Keratinocyte (primary cell): ENCODE measurements at regions not wholly inside any gene's neighbourhood (a gene's known extent, or its start where the extent isn't known, plus 50 kb on each side); places are given as distances from the start of the nearest gene placed in this dataset.

ENCODE experiments used
- DNase-seq: peaks from one replicate; pipeline ENCODE4 v3.0.0-alpha.2; 2011; ENCODE audit warnings: low read depth, missing footprints, low spot score
- FAIRE-seq: peaks from 2 replicates; lab custom pipeline; 2011; peaks lifted over from hg19 to GRCh38; lab: Jason Lieb, UNC
- H2AFZ ChIP-seq: 2 replicates; pipeline ENCODE4 v1.6.0; 2012; ENCODE audit warnings: low read length, control low read depth, inconsistent platforms; ENCODE audit not compliant: control insufficient read depth
- H3K27ac ChIP-seq: 2 replicates; pipeline ENCODE4 v1.5.1; 2011; ENCODE audit warnings: low read length; ENCODE audit not compliant: control insufficient read depth, insufficient read depth
- H3K27me3 ChIP-seq: 3 replicates; pipeline ENCODE4 v1.6.0; 2011; ENCODE audit warnings: low read length; ENCODE audit not compliant: control insufficient read depth, insufficient read depth; ENCODE audit errors: extremely low read depth
- H3K36me3 ChIP-seq, 2 experiments: 2 replicates in 1 of 2; 3 replicates in 1 of 2; pipeline ENCODE4 v1.5.1; 2011; ENCODE audit warnings: low read length in 2 of 2, mild to moderate bottlenecking in 1 of 2; ENCODE audit not compliant: control insufficient read depth in 2 of 2, insufficient read depth in 2 of 2; ENCODE audit errors: extremely low read depth in 1 of 2
- H3K4me1 ChIP-seq: 3 replicates; pipeline ENCODE4 v1.5.1; 2011; ENCODE audit warnings: low read length; ENCODE audit not compliant: control insufficient read depth, insufficient read depth; ENCODE audit errors: extremely low read depth
- H3K4me2 ChIP-seq: 3 replicates; pipeline ENCODE4 v1.6.0; 2011; ENCODE audit warnings: low read depth, low read length; ENCODE audit not compliant: control insufficient read depth, insufficient read depth; ENCODE audit errors: extremely low read depth
- H3K4me3 ChIP-seq, 3 experiments: fragments of 200-600 bp in 1 of 3; sonication (generic) in 1 of 3; 2 replicates in 2 of 3; 3 replicates in 1 of 3; pipeline ENCODE4 v1.5.1; 2011 to 2016; ENCODE audit warnings: low read length in 3 of 3, mild to moderate bottlenecking in 3 of 3, control low read depth in 2 of 3, inconsistent platforms in 1 of 3, low read depth in 1 of 3, mixed read lengths in 1 of 3, mixed run types in 1 of 3, moderate library complexity in 1 of 3; ENCODE audit not compliant: control insufficient read depth in 2 of 3, insufficient read depth in 2 of 3; ENCODE audit errors: extremely low read depth in 1 of 3
- H3K79me2 ChIP-seq: 2 replicates; pipeline ENCODE4 v1.6.0; 2012; ENCODE audit warnings: low read length; ENCODE audit not compliant: control insufficient read depth, insufficient read depth
- H3K9ac ChIP-seq: 3 replicates; pipeline ENCODE4 v1.6.0; 2011; ENCODE audit warnings: low read length; ENCODE audit not compliant: control insufficient read depth, insufficient read depth; ENCODE audit errors: extremely low read depth
- H3K9me1 ChIP-seq: 3 replicates; pipeline ENCODE4 v1.6.0; 2011; ENCODE audit warnings: low read length; ENCODE audit not compliant: control insufficient read depth, insufficient read depth; ENCODE audit errors: extremely low read depth
- H3K9me3 ChIP-seq: 2 replicates; pipeline ENCODE4 v1.5.1; 2012; ENCODE audit warnings: low read depth, low read length; ENCODE audit not compliant: control insufficient read depth
- H4K20me1 ChIP-seq: 3 replicates; pipeline ENCODE4 v1.6.0; 2011; ENCODE audit warnings: low read length; ENCODE audit not compliant: control insufficient read depth, insufficient read depth; ENCODE audit errors: extremely low read depth
- CTCF ChIP-seq, 3 experiments: IDR thresholded peaks in 1 of 3; conservative IDR thresholded peaks in 1 of 3; optimal IDR thresholded peaks in 1 of 3; 2 replicates in 2 of 3; 3 replicates in 1 of 3; pipeline versions ENCODE3 to v1.5.1; 2011; ENCODE audit warnings: low read length in 3 of 3, mild to moderate bottlenecking in 3 of 3, moderate library complexity in 2 of 3, control low read depth in 1 of 3, inconsistent platforms in 1 of 3; ENCODE audit not compliant: insufficient read depth in 2 of 3; ENCODE audit errors: extremely low read depth in 1 of 3
- EZH2 ChIP-seq: IDR thresholded peaks from one replicate; pipeline ENCODE4 v1.6.1; 2012; ENCODE audit warnings: inconsistent platforms, mild to moderate bottlenecking, low read length, moderate library complexity
- dilution Hi-C: fragments of 300-500 bp; cut with MboI; formaldehyde crosslinking; loops from one replicate; pipeline ENCODE4 v1.7.0; 2020; ENCODE audit warnings: low sequenced_read_pairs; ENCODE audit not compliant: extremely low pct_ligation_motif_present

GRCh38 chr22:47388331-47388730, 625.9 kb downstream of the TBC1D22A start:
- no peaks in the 10 kb centered on the region for H3K79me2 ChIP-seq
- H3K27me3 ChIP-seq: no peaks in the 10 kb centered on the region

GRCh38 chr22:47386812-47387510, 624.5 kb downstream of the TBC1D22A start:
- Histone ChIP-seq H4K20me1 (no peaks in the 10 kb centered on the region), H2AFZ (no peak overlapping the region), H3K79me2 (no peaks in the 10 kb centered on the region), H3K4me3 (no peak overlapping the region), H3K9me3 (peaks cover 4% of the 10 kb centered on the region), H3K4me1 (no peaks in the 10 kb centered on the region), H3K27ac (no peak overlapping the region), H3K9me1 (no peaks in the 10 kb centered on the region), H3K9ac (no peak overlapping the region), H3K27me3 (no peaks in the 10 kb centered on the region), H3K4me2 (no peak overlapping the region), H3K36me3 (no peaks in the 10 kb centered on the region)
- FAIRE-seq (no peak), DNase-seq (no peak)
- dilution Hi-C loops: no loop called here
- TF ChIP-seq EZH2: no peak
- no peak for TF ChIP-seq CTCF (optimal IDR thresholded peaks at IDR 0.05 in 1 of 3, IDR thresholded peaks at IDR 0.05 in 1 of 3, conservative IDR thresholded peaks at IDR 0.05 in 1 of 3; ENCODE audit: extremely low read depth in 1 of 3, insufficient read depth in 2 of 3, low read length in 3 of 3)

More at GRCh38 chr22:47388331-47388730, 625.9 kb downstream of the TBC1D22A start:
- DNase-seq (no peak), FAIRE-seq (no peak)
- dilution Hi-C loops: no loop called here
- peaks cover 6% of the 10 kb centered on the region for H3K9me3 ChIP-seq
- no peak overlapping the region for H3K27ac ChIP-seq
- no peaks in the 10 kb centered on the region for H4K20me1 ChIP-seq
- H3K4me3 ChIP-seq: no peak overlapping the region
- H3K9ac ChIP-seq: no peak overlapping the region
- no peak overlapping the region for H3K4me2 ChIP-seq
- H2AFZ ChIP-seq: no peak overlapping the region
- H3K36me3 ChIP-seq: no peaks in the 10 kb centered on the region
- H3K9me1 ChIP-seq: no peaks in the 10 kb centered on the region
- no peaks in the 10 kb centered on the region for H3K4me1 ChIP-seq
- no peak for TF ChIP-seq CTCF (optimal IDR thresholded peaks at IDR 0.05 in 1 of 3, IDR thresholded peaks at IDR 0.05 in 1 of 3, conservative IDR thresholded peaks at IDR 0.05 in 1 of 3; ENCODE audit: extremely low read depth in 1 of 3, insufficient read depth in 2 of 3, low read length in 3 of 3)
- no peak for TF ChIP-seq EZH2
